RWPE2 (cell line): ENCODE measurements at regions not wholly inside any gene's neighbourhood (a gene's known extent, or its start where the extent isn't known, plus 50 kb on each side); places are given as distances from the start of the nearest gene placed in this dataset.
"Not testable (repeated sequence)": the region's sequence is repeated elsewhere in the genome, so short reads cannot be mapped to it uniquely, and the experiment has no call there.

Source experiments
- ATAC-seq: fragments of 200-7000 bp; cut with Tn5 transposase; 3 replicates; pipeline ENCODE4 v1.9.1; 2021; ENCODE audit warnings: low read depth
- DNase-seq: peaks from one replicate; pipeline ENCODE4 v3.0.0-alpha.2; 2020; ENCODE audit warnings: low spot score
- H3K27ac ChIP-seq: fragments of 450-650 bp; 2 replicates; pipeline ENCODE4 v1.5.1; 2017; ENCODE audit warnings: mild to moderate bottlenecking; ENCODE audit not compliant: poor library complexity, severe bottlenecking
- H3K27me3 ChIP-seq: fragments of 250-450 bp; sonication (Bioruptor Pico); 2 replicates; pipeline ENCODE4 v1.5.1; 2021; ENCODE audit warnings: mild to moderate bottlenecking, moderate library complexity; ENCODE audit not compliant: insufficient read depth, poor library complexity, severe bottlenecking
- H3K36me3 ChIP-seq: fragments of 250-450 bp; sonication (Bioruptor Pico); 2 replicates; pipeline ENCODE4 v1.5.1; 2020; ENCODE audit warnings: low read depth, mild to moderate bottlenecking, moderate library complexity
- H3K4me1 ChIP-seq: fragments of 250-450 bp; sonication (Bioruptor Pico); 2 replicates; pipeline ENCODE4 v1.5.1; 2021; ENCODE audit warnings: mild to moderate bottlenecking, moderate library complexity; ENCODE audit not compliant: insufficient read depth, poor library complexity, severe bottlenecking
- H3K4me3 ChIP-seq: fragments of 250-450 bp; sonication (Bioruptor Pico); 2 replicates; pipeline ENCODE4 v1.5.1; 2021; ENCODE audit warnings: mild to moderate bottlenecking, moderate library complexity; ENCODE audit not compliant: severe bottlenecking
- H3K9me3 ChIP-seq: fragments of 250-450 bp; sonication (Bioruptor Pico); 2 replicates; pipeline ENCODE4 v1.5.1; 2021; ENCODE audit warnings: mild to moderate bottlenecking, moderate library complexity; ENCODE audit not compliant: severe bottlenecking
- CTCF ChIP-seq: fragments of 450-650 bp; IDR thresholded peaks from one replicate; pipeline ENCODE4 v1.5.1; 2017; ENCODE audit warnings: mild to moderate bottlenecking, moderate library complexity; ENCODE audit not compliant: poor library complexity, severe bottlenecking

GRCh38 chr12:100083308-100083707 is 59.4 kb downstream of the BLTP3B start:
- ATAC-seq, result no peak
- Histone ChIP-seq H3K36me3 (peaks cover 18% of the 10 kb centered on the region), H3K27me3 (no peaks in the 10 kb centered on the region), H3K9me3 (no peaks in the 10 kb centered on the region), H3K4me1 (no peaks in the 10 kb centered on the region), H3K4me3 (no peak overlapping the region), H3K27ac (no peak overlapping the region)
- no peak for TF ChIP-seq CTCF
- no peak for DNase-seq

GRCh38 chr12:100078777-100079176 is 63.9 kb downstream of the BLTP3B start:
- not testable (repeated sequence) for DNase-seq, H3K9me3 ChIP-seq, ATAC-seq, H3K4me1 ChIP-seq, H3K36me3 ChIP-seq, H3K27me3 ChIP-seq, H3K4me3 ChIP-seq, H3K27ac ChIP-seq

- no peak overlapping the region for H3K4me3 ChIP-seq
- H3K27me3 ChIP-seq, result no peaks in the 10 kb centered on the region
- DNase-seq, result no peak
- no peaks in the 10 kb centered on the region for H3K4me1 ChIP-seq
- ATAC-seq, result 0 out of 3 replicates have a peak, but pooled peaks have one; percentile 33
- peak; percentile 34 for TF ChIP-seq CTCF
- peaks cover under 1% of the 10 kb centered on the region for H3K36me3 ChIP-seq
- H3K27ac ChIP-seq, result no peak overlapping the region
- H3K9me3 ChIP-seq, result peaks cover 2% of the 10 kb centered on the region
Measured at GRCh38 chr12:100077367-100077766, 65.3 kb downstream of the BLTP3B start.

GRCh38 chr12:100075598-100075997 is 67.1 kb downstream of the BLTP3B start:
- Histone ChIP-seq H3K4me1 (no peaks in the 10 kb centered on the region), H3K36me3 (0 out of 2 replicates have a peak, but pooled peaks cover 3% of the 10 kb centered on the region), H3K9me3 (peaks cover 2% of the 10 kb centered on the region), H3K27ac (no peak overlapping the region), H3K27me3 (no peaks in the 10 kb centered on the region), H3K4me3 (no peak overlapping the region)
- DNase-seq (no peak), ATAC-seq (no peak)
- no peak for TF ChIP-seq CTCF

- Histone ChIP-seq H3K27ac (no peak overlapping the region), H3K9me3 (no peaks in the 10 kb centered on the region), H3K4me1 (no peaks in the 10 kb centered on the region), H3K4me3 (no peak overlapping the region), H3K36me3 (0 out of 2 replicates have a peak, but pooled peaks cover 3% of the 10 kb centered on the region), H3K27me3 (no peaks in the 10 kb centered on the region)
- TF ChIP-seq CTCF, result no peak
- no peak for DNase-seq
- no peak for ATAC-seq
Measured at GRCh38 chr12:100069795-100070194, 72.9 kb downstream of the BLTP3B start.
